PC-3 (cell line): ENCODE measurements at regions not wholly inside any gene's neighbourhood (a gene's known extent, or its start where the extent isn't known, plus 50 kb on each side); places are given as distances from the start of the nearest gene placed in this dataset.

Source experiments
- EZH2 ChIP-seq: fragments of 300-600 bp; sonication (generic); IDR thresholded peaks from one replicate; pipeline ENCODE4 v1.6.1; 2017; ENCODE audit warnings: antibody characterized with exemption, mild to moderate bottlenecking, low read length; ENCODE audit not compliant: unreplicated experiment
- EZH2phosphoT487 ChIP-seq: fragments of 300-600 bp; sonication (generic); IDR thresholded peaks from 2 replicates; pipeline ENCODE4 v1.6.1; 2018; ENCODE audit warnings: mild to moderate bottlenecking, antibody characterized with exemption, low read length, borderline replicate concordance
- TF ChIP-seq, protein P1 (sequence below): fragments of 300-600 bp; sonication (generic); conservative IDR thresholded peaks from 2 replicates; pipeline ENCODE4 v1.5.1; 2017; ENCODE audit warnings: antibody characterized with exemption, low read depth, mild to moderate bottlenecking, low read length

DNA sequence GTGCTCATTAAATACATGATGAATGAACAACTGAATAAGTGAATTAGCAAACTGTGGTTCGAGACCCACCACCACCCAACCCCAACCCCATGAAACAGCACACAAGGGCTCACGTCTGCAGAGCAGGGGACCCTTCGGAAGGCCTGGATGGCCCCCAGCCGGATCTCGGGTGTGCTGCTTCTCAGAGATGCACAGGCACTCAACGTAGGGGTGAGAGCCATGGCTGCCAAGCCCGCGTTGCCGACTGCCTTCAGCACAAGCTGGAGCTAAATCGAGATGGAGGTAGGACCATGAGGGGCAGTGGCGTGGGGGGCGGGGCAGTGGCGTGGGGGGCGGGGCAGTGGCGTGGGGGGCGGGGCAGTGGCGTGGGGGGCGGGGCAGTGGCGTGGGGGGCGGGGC is 93.2 kb downstream of the LITAF start:
- TF ChIP-seq, protein P1, sequence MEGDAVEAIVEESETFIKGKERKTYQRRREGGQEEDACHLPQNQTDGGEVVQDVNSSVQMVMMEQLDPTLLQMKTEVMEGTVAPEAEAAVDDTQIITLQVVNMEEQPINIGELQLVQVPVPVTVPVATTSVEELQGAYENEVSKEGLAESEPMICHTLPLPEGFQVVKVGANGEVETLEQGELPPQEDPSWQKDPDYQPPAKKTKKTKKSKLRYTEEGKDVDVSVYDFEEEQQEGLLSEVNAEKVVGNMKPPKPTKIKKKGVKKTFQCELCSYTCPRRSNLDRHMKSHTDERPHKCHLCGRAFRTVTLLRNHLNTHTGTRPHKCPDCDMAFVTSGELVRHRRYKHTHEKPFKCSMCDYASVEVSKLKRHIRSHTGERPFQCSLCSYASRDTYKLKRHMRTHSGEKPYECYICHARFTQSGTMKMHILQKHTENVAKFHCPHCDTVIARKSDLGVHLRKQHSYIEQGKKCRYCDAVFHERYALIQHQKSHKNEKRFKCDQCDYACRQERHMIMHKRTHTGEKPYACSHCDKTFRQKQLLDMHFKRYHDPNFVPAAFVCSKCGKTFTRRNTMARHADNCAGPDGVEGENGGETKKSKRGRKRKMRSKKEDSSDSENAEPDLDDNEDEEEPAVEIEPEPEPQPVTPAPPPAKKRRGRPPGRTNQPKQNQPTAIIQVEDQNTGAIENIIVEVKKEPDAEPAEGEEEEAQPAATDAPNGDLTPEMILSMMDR: no peak
- TF ChIP-seq EZH2: no peak
- TF ChIP-seq EZH2phosphoT487: no peak
